Peyer's patch (tissue), 4 donors: ENCODE measurements at regions not wholly inside any gene's neighbourhood (a gene's known extent, or its start where the extent isn't known, plus 50 kb on each side); places are given as distances from the start of the nearest gene placed in this dataset.

Source experiments
- CTCF ChIP-seq, 6 experiments: fragments of 450-650 bp in 4 of 6; fragments of 200-600 bp in 2 of 6; sonication (generic) in 1 of 6; IDR thresholded peaks; one replicate each; pipeline ENCODE4 v1.5.1; 2017 to 2019; ENCODE audit warnings: antibody characterized with exemption in 6 of 6, mild to moderate bottlenecking in 3 of 6, moderate library complexity in 1 of 6
- POLR2A ChIP-seq, 2 donors: fragments of 450-650 bp; IDR thresholded peaks; one replicate each; pipeline ENCODE4 v1.5.1; 2017; ENCODE audit warnings: antibody characterized with exemption in 2 of 2, mild to moderate bottlenecking in 2 of 2, moderate library complexity in 2 of 2

- TF ChIP-seq CTCF (IDR thresholded peaks at IDR 0.05), result no peak
- TF ChIP-seq POLR2A (IDR thresholded peaks at IDR 0.05), result no peak
Measured at GRCh38 chr5:105133087-105133486, 1570.5 kb upstream of the NUDT12 start.
